HepG2 (cell line): ENCODE measurements at regions not wholly inside any gene's neighbourhood (a gene's known extent, or its start where the extent isn't known, plus 50 kb on each side); places are given as distances from the start of the nearest gene placed in this dataset.

ENCODE experiments used
- ATAC-seq: fragments of 200-7000 bp; cut with Tn5 transposase; 3 replicates; pipeline ENCODE4 v1.9.1; 2020; ENCODE audit warnings: mild to moderate bottlenecking, moderate library complexity
- BruUV-seq: library from RNA; stranded (reverse); fragments of 400-500 nt; replicated peaks from 2 replicates; lab custom pipeline; 2021; lab: Mats Ljungman, UMichigan
- CTCF ChIA-PET: fragments of 300-600 bp; formaldehyde crosslinking; extraction: SDS; loops from one replicate; lab custom pipeline; 2021; ENCODE audit warnings: low total read pairs, inconsistent platforms, low intra/inter-chr PET ratio; lab: Yijun Ruan, JAX
- POLR2A ChIA-PET: fragments of 350-600 bp; sonication (Branson Sonifier 250); formaldehyde crosslinking; loops from one replicate; lab custom pipeline; 2020; ENCODE audit warnings: antibody characterized with exemption, inconsistent platforms; lab: Yijun Ruan, JAX
- DNase-seq: peaks from one replicate; pipeline ENCODE4 v3.0.0-alpha.2; 2015; ENCODE audit warnings: low spot score
- FAIRE-seq: peaks from 3 replicates; lab custom pipeline; 2011; peaks lifted over from hg19 to GRCh38; lab: Jason Lieb, UNC
- H2AFZ ChIP-seq: one replicate; pipeline ENCODE4 v1.6.1; 2011; ENCODE audit warnings: low read length, inconsistent platforms
- H3K27ac ChIP-seq: fragments of 300-600 bp; 3 replicates; pipeline ENCODE4 v1.8.0; 2011; ENCODE audit warnings: mixed run types, mild to moderate bottlenecking, mixed read lengths, low read length, inconsistent platforms; ENCODE audit not compliant: insufficient read depth; ENCODE audit errors: extremely low read length
- H3K27me3 ChIP-seq, 2 experiments: fragments of 200-600 bp in 1 of 2; 2 replicates in 1 of 2; 3 replicates in 1 of 2; pipeline versions ENCODE4 v1.6.0 to v1.8.0; 2011; ENCODE audit warnings: low read length in 2 of 2, mild to moderate bottlenecking in 2 of 2, moderate library complexity in 2 of 2, inconsistent platforms in 1 of 2; ENCODE audit not compliant: insufficient read depth in 2 of 2, control insufficient read depth in 1 of 2
- H3K36me3 ChIP-seq, 2 experiments: fragments of 200-600 bp in 1 of 2; replicated peaks in 1 of 2; 2 replicates in 1 of 2; 3 replicates in 1 of 2; pipeline versions ENCODE4 v1.5.1 to v1.8.0; 2011; ENCODE audit warnings: low read length in 2 of 2, inconsistent platforms in 1 of 2; ENCODE audit not compliant: insufficient read depth in 2 of 2, control insufficient read depth in 1 of 2
- H3K4me1 ChIP-seq: 2 replicates; pipeline ENCODE4 v1.5.1; 2012; ENCODE audit warnings: low read length, inconsistent platforms; ENCODE audit not compliant: insufficient read depth
- H3K4me2 ChIP-seq: 2 replicates; pipeline ENCODE4 v1.6.0; 2011; ENCODE audit warnings: low read depth, low read length, inconsistent platforms
- H3K4me3 ChIP-seq, 3 experiments: fragments of 200-600 bp in 1 of 3; sonication (generic), shearing (Covaris generic) in 1 of 3; replicated peaks in 1 of 3; 2 replicates each; pipeline ENCODE4 v1.5.1; 2011 to 2016; ENCODE audit warnings: low read length in 3 of 3, inconsistent platforms in 2 of 3, low read depth in 2 of 3, mild to moderate bottlenecking in 2 of 3, control low read depth in 1 of 3, mixed read lengths in 1 of 3; ENCODE audit not compliant: insufficient read depth in 1 of 3
- H3K79me2 ChIP-seq: one replicate; pipeline ENCODE4 v1.6.1; 2011; ENCODE audit warnings: low read length, inconsistent platforms; ENCODE audit not compliant: insufficient read depth
- H3K9ac ChIP-seq: 2 replicates; pipeline ENCODE4 v1.6.0; 2011; ENCODE audit warnings: mild to moderate bottlenecking, low read depth, low read length, inconsistent platforms; ENCODE audit not compliant: insufficient read depth
- H3K9me3 ChIP-seq: 2 replicates; pipeline ENCODE4 v1.5.1; 2012; ENCODE audit warnings: mild to moderate bottlenecking, low read length
- H4K20me1 ChIP-seq: 2 replicates; pipeline ENCODE4 v1.6.0; 2011; ENCODE audit warnings: inconsistent platforms, mild to moderate bottlenecking, low read length, moderate library complexity; ENCODE audit not compliant: insufficient read depth
- ARID4A ChIP-seq: sonication (generic); formaldehyde crosslinking; IDR thresholded peaks from 2 replicates; pipeline ENCODE4 v1.5.0; 2020; ENCODE audit warnings: mild to moderate bottlenecking, missing genetic modification reagents, borderline replicate concordance
- BCL6 ChIP-seq: IDR thresholded peaks from 2 replicates; pipeline ENCODE4 v1.6.1; 2016; ENCODE audit warnings: missing genetic modification reagents, missing compliant biosample characterization
- PITX1 ChIP-seq: sonication (generic); formaldehyde crosslinking; IDR thresholded peaks from 2 replicates; pipeline ENCODE4 v1.5.1; 2020; ENCODE audit warnings: mild to moderate bottlenecking, missing genetic modification reagents
- YEATS4 ChIP-seq: sonication (generic); formaldehyde crosslinking; IDR thresholded peaks from 2 replicates; pipeline ENCODE4 v1.4.0; 2020; ENCODE audit warnings: missing genetic modification reagents, borderline replicate concordance
- ZNF431 ChIP-seq: sonication (generic); formaldehyde crosslinking; IDR thresholded peaks from 2 replicates; pipeline ENCODE4 v1.9.0; 2022; ENCODE audit warnings: missing genetic modification reagents, low read depth, mild to moderate bottlenecking, borderline replicate concordance
- ZNF720 ChIP-seq: sonication (generic); formaldehyde crosslinking; IDR thresholded peaks from 2 replicates; pipeline ENCODE4 v1.4.0; 2020; ENCODE audit warnings: missing genetic modification reagents
- ZNF891 ChIP-seq: sonication (generic); formaldehyde crosslinking; IDR thresholded peaks from 2 replicates; pipeline ENCODE4 v1.5.0; 2020; ENCODE audit warnings: mild to moderate bottlenecking, missing genetic modification reagents
- WGBS: methylation state at CpG from one replicate; pipeline ENCODE4 v1.1.6; 2017; ENCODE audit warnings: low lambda C conversion rate; 5-methylcytosine and 5-hydroxymethylcytosine counted together
- in situ Hi-C: cut with HindIII; loops from 2 replicates; pipeline ENCODE4 v1.10.0; 2017; ENCODE audit warnings: low pct_unique_long_range_greater_than_20kb; ENCODE audit not compliant: extremely low pct_ligation_motif_present
- intact Hi-C: fragments of 100-400 bp; cut with micrococcal nuclease; formaldehyde crosslinking; loops from one replicate; pipeline ENCODE4 v1.10.0; 2022; ENCODE audit not compliant: unreplicated experiment

GRCh38 chr7:121521711-121522400 is 125.7 kb upstream of the FAM3C start:
- no peak for TF ChIP-seq ZNF431
- no peak for TF ChIP-seq YEATS4 (CRISPR knock-in tag)
- no peak for TF ChIP-seq ZNF891 (CRISPR knock-in tag)
- no peak for TF ChIP-seq ZNF720
- TF ChIP-seq BCL6 (CRISPR knock-in tag): no peak
- TF ChIP-seq PITX1: no peak
- no peak for TF ChIP-seq ARID4A (CRISPR knock-in tag)
- Histone ChIP-seq H3K4me1 (no peaks in the 10 kb centered on the region), H3K36me3 (no peaks in the 10 kb centered on the region), H3K9ac (no peak overlapping the region), H3K27me3 (no peaks in the 10 kb centered on the region), H3K4me3 (no peak overlapping the region), H3K4me2 (no peak overlapping the region), H3K27ac (no peak overlapping the region), H2AFZ (no peak overlapping the region), H4K20me1 (no peaks in the 10 kb centered on the region), H3K9me3 (no peaks in the 10 kb centered on the region), H3K79me2 (no peaks in the 10 kb centered on the region)
- FAIRE-seq (no peak), ATAC-seq (no peak), DNase-seq (no peak)
- intact Hi-C loops: no loop called here
- BruUV-seq: no TSS peak
- WGBS: 20% methylated on average over 3 of the region's 3 CpGs
- in situ Hi-C loops: no loop called here
- ChIA-PET CTCF (no interaction called here), POLR2A (no interaction called here)
